Dedifferentiated amniotic fluid mesenchymal stem cell (primary cell): ENCODE measurements at regions not wholly inside any gene's neighbourhood (a gene's known extent, or its start where the extent isn't known, plus 50 kb on each side); places are given as distances from the start of the nearest gene placed in this dataset.

Experiments
- DNase-seq: peaks from one replicate; pipeline ENCODE4 v3.0.0-alpha.2; 2016; ENCODE audit errors: extremely low spot score

DNA sequence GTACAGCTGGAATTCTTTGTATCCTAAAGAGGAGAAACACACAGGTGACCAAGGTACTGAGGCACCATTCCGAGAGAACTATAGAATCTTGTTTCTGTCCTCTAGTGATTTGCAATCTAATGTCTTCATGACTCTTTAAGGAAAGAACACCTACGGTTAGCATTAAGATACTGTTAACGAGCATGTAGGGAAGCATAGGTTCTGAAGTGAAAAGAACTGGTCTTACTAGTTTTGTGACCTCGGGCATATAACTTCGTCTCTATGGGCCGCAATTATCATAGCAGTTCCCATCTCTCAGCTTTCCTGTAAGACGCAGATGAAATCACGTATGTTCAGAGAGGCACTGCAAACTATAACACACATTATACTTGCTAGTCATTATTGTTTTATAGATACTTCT lies 193.0 kb upstream of the NBEA start:
- DNase-seq, result no peak

DNA sequence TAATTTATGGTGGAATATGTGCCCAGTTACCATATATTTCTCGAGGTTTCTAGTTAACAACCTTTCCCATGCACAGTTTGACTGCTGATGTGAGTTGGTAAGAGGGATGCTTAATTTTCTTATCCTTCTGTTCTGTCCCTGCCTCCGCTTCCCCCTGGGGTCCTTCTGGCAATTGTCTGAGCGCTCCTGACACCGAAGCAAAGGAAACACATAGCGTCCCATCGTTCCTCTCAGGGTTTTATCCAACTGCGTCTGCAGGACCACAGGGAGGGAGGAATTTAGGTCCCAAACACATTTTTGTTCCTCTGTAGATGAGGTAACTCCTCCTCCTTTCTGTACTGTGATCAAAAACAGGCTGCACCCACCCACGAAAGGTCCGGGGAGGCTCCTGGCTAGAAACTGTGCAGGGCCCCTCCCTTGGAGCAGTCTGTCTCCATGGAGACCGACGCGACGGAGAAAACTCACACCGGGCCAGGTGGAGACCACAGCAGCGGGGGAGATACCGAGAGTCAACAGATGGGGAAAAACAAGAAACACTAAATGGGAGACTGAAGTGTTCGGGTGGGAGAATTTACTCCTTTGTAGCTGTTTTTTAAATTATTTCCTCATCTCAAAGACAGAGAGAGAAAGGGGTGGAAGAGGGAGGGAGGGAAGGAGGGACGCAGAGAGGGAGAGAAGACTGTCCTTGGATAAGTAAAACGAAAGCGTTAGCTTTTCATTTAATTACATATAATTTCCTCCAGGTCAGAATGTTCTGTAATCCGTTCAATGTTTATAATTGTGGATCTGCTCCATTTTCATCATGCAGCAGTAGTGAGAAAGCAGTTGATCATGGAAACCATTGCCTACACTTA lies 191.8 kb upstream of the NBEA start:
- no peak for DNase-seq

DNA sequence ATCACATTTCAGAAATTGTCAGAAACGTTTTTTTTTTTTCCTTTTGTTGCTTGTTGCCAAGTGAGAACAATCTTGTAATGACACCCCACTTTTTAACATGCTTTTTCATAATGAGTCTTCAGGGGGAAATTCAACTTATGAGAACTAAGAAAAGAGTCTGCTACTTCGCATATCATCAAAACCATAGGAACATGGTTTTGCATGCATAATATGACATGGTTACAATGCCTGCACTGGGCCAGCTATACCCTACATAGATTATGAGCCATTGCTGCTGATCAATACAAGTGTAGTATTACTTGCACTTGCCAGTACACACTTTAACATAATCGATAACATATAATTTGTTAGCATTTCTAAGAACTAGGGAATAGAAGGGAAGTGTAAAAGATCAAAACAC lies 191.0 kb upstream of the NBEA start:
- DNase-seq, result no peak

DNA sequence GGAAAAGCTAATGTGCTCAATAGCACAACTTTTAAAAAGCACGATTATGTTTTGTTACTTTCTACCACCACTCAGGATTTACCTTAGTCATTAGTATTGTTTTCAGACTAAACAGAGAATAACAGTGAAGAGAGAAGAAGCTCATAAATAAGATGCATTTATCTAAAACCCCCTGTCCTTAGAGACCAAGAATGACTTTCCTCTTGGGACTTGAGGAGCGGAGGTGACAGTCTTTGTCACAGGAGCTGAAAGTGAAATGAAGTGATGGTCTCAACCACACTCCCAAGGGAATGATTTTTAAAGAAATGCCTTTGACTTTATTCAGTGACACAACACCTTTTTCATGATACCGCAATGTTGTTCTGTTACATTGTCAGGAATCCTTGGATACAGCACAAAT lies 190.6 kb upstream of the NBEA start:
- DNase-seq, result no peak

DNA sequence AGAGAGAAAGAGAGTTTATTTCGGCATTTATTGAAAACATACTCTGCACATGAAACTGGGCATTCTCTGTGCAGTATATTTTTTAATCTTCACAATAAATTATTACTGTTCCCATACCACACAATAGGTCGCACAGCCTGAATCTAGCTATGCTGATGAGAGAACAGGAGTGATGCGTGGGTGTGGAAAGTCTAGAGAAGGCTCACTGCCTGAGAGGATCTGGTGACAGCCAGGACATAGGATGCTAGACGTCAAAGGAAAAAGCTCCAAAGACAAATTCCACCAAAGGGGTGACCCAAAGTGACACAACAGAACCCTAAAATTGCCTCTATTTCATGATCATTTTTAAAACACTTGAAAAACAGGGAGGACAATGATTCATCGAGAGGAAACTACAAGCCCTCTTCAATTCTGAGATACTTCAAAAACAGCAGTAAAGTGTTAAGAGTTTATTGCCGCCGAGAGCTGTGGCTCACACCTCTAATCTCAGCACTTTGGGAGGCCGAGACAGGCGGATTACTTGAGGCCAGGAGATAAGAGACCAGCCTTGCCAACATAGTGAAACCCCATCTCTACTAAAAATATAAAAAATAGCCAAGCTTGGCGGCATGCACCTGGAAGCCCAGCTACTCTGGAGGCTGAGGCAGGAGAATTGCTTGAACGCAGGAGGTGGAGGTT lies 189.6 kb upstream of the NBEA start:
- no peak for DNase-seq

DNA sequence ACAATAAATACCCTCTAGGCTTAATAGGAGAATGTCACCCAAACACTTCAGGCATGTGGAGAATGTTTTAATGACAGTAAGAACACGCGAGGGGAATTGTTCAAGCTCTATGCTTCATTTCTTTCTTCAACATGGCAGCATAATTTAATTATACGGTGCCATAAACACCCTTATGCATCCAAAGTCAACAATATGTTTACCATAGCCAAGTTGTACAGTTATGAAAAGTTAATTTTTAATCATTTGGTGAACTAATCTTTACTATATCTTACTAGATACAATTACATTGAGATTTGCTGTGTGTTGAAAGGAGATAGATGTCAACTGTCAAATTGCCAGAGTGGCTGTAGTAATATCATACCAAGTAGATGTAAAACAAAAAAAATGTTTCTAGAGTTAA lies 185.9 kb upstream of the NBEA start:
- DNase-seq, result no peak

DNA sequence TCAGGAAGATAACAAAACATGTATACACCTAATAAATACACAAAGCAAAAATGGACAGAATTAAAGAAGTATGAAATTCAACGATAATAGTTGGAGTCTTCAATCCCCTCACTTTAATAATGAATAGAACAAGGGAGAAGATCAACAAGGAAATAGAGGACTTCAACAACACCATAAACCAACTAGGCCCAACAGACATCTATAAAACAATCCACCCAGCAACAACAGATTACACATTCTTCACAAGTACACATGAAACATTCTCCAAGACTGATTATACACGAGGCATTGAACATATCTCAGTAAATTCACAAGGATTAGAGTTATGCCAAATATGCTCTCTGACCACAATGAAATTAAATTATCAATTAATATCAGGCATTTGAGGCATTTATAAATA lies 185.5 kb upstream of the NBEA start:
- no peak for DNase-seq

DNA sequence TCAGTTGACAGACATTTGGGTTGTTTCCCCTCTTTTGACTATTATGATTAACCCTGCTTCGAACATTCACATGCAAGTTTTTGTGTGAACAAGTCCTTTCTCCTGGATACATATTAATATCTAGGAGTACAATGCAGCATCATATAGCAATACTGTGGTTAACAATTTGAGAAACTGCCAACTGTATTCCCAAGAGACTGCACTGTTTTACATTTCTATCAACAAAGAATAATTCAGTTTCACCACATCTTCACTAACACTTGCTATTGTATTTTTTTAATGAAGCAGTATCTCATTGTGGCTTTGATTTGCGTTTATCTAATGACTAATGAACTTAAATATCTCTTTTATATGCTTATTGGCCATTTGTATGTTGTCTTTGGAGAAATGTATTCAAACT lies 184.6 kb upstream of the NBEA start:
- DNase-seq, result no peak

DNA sequence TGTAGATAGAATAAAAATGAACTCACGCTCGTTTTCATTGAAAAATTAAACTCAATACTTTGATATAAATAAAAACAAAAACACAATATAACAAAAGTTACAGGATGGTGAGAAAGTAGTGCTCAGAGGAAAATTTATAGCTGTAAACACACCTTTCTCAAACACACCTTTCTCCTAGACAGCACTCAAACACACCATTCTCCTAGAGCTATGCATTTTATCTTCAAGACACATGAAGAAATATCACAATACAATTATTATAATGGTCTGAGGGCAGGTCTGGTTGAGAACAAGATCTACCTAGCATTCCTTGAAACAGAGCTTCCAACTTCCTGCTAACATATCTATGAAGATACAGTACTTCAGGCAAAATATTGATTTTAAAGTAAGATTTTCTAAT lies 183.4 kb upstream of the NBEA start:
- DNase-seq, result no peak

DNA sequence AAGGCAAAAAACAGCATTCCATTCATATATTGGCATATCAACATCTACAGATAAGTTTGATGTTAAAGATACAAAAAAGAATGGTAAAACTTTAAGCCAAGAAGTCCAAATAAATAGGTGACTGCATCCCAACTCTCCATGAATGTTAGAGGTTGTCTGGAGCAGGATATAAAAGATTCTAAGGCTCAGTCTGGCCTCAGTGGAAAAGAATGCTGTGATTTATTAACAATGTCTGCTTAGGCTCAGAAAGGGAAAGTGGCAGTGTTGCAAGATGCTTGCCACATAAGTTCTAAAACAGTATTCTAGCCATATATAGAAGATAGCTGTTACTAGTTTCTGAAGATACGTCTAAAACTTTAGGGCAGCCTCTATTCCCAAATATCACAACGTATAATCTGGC lies 179.8 kb upstream of the NBEA start:
- DNase-seq, result peak; percentile 42

DNA sequence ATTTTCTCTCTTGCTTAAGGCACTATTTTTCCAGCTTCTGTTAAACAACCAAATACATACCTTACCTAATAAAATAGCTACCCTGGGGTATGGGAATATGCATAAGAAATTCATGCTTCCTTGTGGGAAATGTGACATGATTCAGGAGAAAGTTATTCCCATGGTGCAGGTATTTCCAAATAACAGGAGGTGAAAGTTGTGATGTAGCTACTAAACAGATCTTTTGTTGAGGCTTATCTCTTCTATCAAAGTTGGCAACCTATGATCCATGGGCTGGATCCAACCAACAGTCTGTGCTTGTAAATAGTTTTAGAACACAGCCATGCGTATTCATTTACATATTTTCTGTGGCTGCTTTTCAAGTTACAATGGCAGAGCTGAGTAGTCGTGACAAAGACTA lies 177.8 kb upstream of the NBEA start:
- no peak for DNase-seq

DNA sequence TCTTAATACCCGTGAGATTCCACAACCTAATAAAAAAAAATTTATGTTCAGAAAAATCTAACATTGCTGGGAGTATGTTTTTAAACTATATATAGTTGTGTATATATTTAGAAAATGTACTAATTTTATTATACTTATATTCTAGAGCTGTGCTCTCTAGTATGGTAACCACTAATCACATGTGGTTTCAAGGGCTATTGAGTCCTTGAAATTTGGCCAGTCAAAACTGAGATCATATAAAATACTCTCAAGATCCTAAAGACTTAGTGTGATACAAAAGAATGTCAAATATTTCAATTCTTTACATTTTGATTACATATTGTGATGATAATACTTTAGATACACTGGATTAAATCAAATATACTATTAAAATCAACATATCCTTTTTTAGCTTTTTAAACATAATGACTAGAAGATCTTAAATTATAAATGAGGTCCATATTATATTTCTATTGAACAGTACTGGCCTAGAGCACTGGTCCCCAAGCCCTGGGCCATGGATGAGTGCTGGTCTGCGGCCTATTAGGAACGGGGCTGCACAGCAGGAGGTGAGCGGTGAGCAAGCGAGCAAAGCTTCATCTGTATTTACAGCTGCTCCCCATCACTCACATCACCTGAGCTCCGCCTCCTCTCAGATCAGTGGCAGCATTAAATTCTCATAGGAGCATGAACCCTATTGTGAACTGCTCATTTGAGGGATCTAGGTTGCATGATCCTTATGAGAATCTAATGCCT lies 176.5 kb upstream of the NBEA start:
- DNase-seq, result no peak

DNA sequence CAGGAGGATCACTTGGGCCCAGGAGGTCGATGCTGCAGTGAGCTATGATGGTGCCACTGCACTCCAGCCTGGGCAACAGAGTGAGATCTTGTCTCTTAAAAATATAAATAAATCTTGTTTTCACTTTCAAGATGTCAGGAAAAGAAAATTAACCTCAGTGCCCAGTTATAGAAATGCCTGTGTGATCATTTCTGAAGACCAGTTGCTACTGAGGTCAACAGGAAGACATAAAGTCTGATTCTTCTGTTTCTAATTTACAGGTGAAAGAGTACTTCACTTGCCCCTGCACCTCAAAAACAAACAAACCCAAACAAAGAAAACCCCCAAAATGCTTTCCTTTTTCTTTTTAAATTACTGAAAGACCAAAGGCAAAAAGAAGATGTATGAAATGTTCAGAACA lies 174.3 kb upstream of the NBEA start:
- DNase-seq, result no peak

DNA sequence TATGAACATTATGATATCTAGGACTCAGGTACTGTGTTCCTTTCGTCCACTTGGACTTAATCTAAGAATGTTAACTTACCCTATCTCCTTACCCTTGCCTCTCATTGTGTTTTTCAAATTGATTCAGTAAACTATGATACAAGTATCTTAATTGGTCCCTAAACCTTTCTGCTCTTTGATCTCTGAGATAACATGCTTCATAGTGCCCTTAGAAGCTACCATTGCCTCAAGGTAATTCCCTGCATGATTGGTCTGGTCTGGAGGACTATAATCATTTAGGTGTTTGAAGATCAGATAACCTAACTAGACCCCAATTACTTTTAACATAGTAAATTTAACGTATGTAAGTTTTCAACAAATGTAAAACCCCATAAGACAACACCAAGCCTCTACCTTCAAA lies 169.9 kb upstream of the NBEA start:
- no peak for DNase-seq

DNA sequence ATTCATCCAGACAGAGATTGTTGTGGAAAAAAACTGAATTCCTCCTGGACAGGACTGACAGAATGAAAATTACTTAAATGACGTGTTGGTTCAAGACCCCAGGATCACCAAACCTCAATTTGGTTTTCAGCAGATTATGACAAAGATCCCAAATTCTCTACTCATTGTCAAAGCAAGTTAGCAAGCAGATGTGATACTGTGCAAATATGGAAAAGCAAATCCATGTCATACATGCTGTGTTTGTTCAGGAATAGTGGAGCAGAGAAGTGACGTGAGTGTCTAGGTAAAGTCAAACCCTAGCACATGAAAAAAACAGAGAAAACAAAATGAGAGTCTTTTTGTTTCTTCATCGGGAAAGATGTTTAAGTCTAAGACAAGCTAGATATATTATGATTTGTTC lies 169.2 kb upstream of the NBEA start:
- no peak for DNase-seq

DNA sequence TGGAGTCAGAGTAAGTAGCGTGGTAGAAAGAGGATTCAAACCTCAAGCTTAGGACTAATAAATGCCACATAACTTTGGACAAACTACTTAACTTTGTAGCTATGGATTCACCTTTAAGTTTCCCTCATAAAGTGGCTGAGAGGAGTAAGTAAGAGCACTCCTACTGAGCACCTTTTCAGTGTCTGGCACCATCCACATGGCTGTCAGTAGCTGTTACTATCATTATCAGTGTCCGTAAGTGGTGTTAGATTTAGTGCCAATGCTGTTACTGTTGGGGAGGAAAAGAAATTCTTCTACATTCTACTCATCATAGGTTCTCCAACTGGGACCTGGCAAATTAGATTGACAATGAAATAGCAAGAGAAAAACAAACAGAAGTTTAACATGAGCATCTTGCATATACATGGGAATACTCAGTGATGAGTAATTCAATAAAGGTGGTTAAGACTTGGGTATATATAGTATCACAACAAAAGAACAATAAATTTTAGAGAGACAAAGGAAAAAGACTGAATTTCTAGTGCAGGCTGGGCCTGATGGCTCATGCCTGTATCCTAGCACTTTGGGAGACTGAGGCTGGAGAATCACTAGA lies 165.6 kb upstream of the NBEA start:
- no peak for DNase-seq

DNA sequence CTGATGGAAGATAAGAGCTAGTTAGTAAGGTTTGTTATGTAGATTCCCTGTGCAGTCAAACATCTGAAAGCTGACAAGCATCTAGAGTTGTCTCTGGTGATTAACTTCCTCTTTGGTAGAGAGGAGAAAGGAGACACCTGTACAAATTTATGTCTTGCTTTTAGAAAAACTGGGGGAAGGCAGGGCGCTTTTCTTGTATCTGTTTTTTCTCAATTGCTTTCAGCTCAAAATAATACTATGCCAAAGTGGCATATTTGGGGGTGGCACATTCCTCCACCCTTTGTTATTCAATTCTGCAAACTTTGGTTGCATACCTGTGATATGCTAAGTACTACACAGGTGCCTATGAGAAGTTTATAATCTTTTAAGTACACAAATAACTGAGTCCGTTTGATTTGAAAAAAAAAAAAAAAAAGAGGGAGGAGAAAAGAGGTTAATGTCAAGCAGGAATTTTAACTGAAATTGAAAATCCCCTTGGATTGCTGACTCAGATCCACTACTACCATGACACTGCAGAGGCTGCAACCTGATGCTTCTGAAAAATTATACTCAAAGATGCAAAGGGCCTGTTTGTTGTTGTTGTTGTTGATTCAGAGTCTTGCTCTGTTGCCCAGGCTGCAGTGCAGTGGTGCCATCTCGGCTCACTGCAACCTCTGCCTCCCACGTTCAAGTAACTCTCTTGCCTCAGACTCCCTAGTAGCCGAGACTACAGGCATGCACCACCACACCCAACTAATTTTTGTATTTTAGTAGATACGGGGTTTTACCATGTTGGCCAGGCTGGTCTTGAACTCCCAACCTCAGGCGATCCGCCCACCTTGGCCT lies 164.8 kb upstream of the NBEA start:
- DNase-seq, result no peak

DNA sequence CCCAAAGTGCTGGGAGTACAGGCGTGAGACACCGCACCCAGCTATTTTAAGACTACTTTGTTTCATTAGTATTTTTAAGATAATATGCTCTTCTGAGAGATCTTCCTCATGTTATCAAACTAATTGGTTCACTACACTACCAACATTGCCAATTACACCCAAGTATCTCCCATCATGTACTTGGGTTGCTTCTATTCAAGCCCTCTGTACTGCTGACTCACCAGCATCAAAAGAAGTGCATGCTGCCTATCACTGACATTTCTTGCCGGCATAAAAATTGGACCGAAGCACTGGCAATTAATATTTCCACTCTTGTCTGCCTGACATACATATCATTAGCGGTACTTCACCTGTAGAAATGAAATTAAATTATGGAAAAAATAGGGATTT lies 164.2 kb upstream of the NBEA start:
- no peak for DNase-seq

DNA sequence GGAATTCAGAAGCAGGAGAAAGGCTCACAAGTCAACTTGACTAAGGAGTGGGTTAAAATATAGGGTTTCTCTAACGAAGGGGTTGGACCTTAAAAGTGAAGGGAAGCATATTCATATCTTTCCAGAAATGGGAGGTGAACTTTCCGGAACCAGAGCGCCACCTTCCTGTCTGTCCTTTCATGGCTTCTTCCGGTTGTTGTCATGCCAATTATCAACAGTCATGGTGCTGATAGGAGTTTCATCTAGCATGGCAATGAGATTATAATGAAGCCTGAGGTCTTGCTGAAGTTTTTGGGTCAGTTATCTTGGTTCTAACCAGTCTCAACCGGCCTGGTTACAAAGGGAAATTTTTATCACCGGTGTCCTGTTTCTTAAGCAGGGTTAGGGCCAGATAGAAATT lies 162.9 kb upstream of the NBEA start:
- DNase-seq, result no peak

DNA sequence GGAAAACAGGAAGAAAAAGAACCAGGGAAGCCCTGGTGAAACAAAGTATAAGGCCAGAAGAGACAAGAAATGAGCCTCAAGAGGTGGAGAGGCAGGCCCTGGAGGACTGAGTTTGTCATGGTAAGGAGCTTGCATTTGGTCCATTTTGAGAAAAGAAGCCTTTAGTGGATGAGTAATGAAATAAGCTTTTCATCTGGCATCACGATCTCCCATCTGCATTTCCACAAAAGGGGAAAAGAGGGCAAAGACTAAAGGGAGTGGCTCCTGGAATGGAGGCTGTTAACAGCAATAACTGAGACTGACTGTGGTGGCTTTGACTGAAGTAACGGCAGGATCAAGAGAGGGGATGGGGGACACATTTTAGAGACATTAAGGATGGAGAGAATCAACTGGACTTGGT lies 148.8 kb upstream of the NBEA start:
- no peak for DNase-seq

DNA sequence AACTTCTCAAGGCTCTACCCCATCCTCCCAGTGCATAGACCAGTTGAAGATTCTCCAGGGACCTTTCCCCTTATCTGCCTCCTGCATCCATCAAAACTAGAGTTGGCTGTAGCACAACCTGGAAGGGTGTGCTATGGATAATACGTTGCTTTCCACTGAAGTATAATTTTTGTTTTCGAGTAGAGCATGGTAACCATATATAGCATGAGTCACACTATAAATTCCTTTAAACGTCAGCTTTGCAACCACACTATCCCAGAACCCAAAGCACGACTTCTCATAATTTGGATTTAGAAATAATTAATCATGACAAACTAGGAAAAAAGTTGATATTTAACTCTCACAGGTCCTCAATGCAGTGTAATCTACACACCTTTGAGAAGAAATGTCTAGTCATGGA lies 138.3 kb upstream of the NBEA start:
- DNase-seq, result no peak

DNA sequence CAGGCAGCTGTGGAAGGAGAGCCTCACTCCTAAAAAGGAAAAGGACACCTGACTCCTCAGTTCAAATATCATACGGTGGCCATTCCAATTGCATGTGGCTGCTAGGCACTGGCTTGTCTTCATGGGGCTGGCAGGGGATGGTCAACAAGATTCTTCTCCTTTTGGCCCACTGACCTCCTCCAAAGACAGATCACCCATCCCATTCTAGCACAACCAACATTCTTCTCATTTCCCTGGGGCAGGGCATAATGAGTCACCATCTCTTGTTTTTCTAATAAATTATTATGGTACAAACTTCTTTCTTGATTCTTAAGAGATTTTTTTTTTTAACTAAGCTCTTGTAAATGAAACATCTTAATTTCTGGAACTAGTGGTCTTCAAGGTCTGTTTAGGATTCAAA lies 136.7 kb upstream of the NBEA start:
- no peak for DNase-seq
